ENCODE measurements at regions not wholly inside any gene's neighbourhood (a gene's known extent, or its start where the extent isn't known, plus 50 kb on each side); places are given as distances from the start of the nearest gene placed in this dataset.
"Not testable (repeated sequence)": the region's sequence is repeated elsewhere in the genome, so short reads cannot be mapped to it uniquely, and the experiment has no call there.

DNA sequence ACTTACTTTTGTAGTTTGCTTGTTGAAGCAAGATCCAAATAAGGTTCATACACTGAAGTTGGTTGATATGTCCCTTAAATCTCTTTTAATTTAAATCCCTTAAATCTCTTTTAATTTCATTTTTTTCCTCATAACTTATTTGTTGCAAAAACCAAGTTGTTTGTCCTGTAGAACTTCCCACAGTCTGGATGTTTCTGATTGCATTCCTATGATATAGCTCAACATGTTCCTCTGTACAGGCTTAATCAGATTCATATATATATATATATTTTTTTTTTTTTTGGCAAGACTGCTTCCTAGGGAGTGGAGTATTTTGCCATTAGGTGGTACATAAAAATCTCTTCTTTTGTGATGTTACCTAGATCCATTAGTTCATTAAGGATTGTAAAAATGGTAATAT, 174.9 kb upstream of the MKLN1 start:
- DNase-seq, result no peak

DNA sequence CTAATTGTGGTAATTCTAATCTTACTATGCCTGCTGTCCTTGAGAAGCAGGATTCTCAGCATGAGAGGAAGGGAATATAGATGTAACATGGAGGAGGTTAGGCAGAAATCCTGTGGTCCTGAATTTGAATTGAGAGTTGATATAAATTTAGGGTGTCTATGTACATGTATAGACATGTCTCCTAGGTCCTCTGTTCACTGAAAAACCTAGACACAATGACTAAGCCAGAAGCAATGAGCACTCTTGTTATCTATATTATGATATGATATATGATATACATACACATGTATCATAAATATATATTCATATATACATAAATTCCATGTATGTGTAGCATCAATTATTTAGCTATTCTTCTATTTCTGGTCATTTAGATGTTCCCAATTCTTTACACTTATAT, 173.3 kb upstream of the MKLN1 start:
- no peak for DNase-seq

DNA sequence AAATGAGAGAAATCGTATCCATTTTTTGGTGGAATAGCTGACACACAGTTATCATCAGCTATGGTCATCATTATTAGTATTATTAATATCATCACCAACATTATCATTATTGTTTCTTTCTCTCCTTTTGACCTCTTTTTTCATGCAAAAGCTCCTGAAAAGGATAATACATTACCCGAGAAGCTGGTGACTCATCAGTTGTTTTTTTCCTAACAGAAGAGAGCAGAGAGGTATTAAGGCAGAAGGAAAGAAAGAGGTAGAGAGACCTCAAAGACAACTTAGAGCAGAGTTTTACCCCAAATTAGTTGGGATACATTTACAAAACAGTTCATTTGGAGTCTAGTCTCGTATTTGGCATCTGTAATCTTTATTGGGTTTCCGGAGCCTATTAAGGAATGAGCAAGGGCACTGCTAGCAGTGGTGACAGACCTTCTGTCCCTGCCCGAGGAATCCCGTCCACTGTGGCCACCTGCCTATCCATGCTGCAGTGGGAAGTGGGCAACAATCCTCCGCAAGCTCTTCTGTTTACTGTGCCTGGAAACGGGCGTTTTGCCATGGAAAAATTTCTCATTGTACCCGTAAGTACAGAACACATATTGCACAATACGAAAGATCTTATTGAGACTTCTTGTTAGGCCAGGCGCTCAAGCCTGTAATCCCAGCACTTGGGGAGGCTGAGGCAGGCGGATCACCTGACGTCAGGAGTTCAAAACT, 170.0 kb upstream of the MKLN1 start:
- no peak for DNase-seq

DNA sequence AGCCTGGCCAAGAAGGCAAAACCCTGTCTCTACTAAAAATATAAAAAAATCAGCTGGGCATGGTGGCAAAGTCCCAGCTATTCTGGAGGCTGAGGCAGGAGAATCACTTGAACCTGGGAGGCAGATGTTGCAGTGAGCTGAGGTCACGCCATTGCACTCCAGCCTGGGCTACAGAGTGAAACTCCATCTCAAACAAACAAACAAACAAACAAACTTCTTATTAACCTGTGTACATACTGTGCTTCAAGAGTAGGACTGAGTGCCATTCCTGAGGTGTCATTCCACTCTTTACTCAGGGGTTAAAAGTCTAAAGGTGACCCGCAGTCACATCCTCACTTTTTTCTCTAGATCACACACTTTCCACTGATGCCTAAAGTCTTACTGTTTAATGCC, 169.4 kb upstream of the MKLN1 start:
- not testable (repeated sequence) for DNase-seq

DNA sequence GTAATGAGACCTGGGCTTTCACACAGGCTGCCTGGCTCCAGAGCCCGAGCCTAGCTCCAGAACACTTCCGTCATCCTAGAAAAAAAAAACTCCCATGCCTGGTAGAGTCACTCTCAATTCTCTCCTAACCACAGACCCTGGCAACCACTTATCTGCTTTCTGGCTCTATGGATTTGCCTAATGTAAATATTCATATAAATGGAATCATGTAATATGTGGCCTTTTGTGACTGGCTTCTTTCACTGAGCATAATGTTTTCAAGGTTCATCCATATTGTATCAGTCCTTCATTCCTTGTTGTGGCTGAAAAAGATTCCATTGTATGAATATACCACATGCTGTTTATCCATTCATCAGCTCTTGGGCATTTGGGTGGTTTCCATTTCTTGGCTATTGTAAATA, 167.7 kb upstream of the MKLN1 start:
- DNase-seq, result no peak

GRCh38 chr7:131161103-131161502, 166.6 kb upstream of the MKLN1 start:
- no peak for DNase-seq

GRCh38 chr7:131164025-131164925, 163.4 kb upstream of the MKLN1 start:
- no peak for DNase-seq

DNA sequence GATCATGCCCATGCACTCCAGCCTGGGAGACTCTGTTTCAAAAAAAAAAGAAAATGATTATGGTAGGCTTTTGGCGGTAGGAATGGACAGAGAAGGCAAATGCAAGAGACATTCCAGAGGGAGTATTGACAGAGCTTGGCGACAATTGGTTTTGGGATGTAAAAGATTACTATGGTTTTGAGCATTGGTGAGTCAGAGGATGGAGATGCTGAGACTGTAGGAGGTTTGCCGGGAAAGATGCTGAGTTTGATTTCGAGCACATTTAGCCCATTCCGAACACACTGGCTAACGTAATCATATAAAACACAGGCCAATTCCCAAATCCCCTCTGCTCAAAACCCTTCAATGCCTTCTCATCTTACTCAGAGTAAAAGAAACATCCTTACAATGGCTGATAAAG, 161.6 kb upstream of the MKLN1 start:
- DNase-seq, result no peak

- no peak for DNase-seq
Measured at GRCh38 chr7:131170440-131171271, 157.0 kb upstream of the MKLN1 start.

- DNase-seq, result no peak
Measured at GRCh38 chr7:131173145-131173890, 154.4 kb upstream of the MKLN1 start.

GRCh38 chr7:131174391-131174790, 153.3 kb upstream of the MKLN1 start:
- no peak for DNase-seq

DNA sequence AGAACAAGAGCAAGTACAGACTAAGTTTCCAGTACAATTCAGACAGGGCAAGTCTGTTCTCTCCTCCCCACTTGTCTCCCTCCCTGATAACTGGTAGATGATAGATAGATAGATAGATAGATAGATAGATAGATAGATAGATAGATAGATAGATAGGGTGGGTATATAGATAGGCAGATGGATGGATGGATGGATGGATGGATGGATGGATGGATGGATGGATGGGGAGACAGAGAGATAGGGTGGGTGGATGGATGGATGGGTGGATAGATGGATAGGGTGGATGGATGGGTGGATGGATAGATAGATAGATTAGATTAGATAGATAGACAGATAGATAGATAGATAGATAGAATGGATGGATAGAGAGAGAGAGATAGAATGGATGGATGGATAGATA, 152.8 kb upstream of the MKLN1 start:
- no peak for DNase-seq

GRCh38 chr7:131182446-131183058, 145.1 kb upstream of the MKLN1 start:
- no peak for DNase-seq

DNA sequence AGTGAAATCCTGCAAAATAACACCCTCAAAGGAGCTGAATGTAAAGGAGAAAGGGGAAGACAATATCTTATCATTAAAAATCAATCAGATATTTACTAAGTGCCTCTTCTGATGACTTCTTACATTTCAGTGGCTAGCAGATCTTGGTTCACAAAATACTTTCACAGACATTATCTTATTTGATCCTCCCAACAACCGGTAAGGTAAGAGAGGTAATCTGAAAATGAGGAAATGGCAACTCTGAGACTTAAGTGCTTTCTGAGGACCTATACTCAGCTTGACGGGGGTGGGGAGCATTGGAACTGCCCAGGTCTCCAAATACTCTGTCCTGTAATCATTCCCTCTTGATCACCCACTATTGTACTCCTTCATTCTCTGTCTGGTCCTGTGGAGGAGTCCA, 144.6 kb upstream of the MKLN1 start:
- no peak for DNase-seq

DNA sequence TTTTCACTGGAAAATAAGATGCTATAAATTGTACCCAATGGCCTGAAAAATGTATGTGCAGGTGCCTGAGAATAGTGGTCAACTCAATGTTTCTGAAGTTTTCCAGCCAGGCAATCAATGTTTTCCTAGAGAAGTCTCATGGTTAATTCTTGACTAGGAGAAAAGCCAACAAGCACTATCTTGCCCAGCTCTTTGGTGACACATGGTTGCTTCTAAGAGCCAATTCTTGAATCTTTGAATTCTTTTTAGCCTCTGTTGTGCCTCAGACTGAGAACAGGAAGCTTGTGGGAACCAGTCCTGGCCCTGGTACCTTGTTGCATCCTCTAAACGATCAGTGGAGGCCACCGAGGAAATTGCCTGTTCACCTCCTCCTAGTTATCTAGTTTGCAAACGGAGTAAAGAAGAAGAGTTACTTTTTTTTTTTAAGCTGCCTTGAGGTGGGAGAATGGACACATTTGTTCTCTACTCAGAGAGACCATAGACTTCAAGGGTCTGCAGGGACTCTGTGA, 144.0 kb upstream of the MKLN1 start:
- DNase-seq, result no peak

DNA sequence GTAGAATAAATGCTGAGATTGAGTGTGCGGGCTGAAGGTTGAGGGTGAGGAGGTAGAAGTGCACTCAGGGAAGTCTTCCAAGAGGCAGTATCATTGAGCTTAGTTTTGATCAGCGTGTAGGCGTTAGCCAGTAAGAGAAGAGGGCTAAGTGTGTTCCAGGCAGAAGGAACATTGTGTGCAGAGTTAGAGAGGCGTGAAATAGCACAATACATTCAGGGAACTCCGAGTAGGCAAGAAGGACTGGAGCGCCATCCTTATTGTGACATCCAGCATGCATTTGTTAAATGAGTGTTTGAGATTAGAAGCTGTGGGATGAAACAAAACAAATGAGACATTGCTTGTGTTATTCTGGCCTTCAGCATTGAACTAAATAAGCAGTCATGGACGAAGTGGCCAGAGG, 140.9 kb upstream of the MKLN1 start:
- DNase-seq, result no peak

DNA sequence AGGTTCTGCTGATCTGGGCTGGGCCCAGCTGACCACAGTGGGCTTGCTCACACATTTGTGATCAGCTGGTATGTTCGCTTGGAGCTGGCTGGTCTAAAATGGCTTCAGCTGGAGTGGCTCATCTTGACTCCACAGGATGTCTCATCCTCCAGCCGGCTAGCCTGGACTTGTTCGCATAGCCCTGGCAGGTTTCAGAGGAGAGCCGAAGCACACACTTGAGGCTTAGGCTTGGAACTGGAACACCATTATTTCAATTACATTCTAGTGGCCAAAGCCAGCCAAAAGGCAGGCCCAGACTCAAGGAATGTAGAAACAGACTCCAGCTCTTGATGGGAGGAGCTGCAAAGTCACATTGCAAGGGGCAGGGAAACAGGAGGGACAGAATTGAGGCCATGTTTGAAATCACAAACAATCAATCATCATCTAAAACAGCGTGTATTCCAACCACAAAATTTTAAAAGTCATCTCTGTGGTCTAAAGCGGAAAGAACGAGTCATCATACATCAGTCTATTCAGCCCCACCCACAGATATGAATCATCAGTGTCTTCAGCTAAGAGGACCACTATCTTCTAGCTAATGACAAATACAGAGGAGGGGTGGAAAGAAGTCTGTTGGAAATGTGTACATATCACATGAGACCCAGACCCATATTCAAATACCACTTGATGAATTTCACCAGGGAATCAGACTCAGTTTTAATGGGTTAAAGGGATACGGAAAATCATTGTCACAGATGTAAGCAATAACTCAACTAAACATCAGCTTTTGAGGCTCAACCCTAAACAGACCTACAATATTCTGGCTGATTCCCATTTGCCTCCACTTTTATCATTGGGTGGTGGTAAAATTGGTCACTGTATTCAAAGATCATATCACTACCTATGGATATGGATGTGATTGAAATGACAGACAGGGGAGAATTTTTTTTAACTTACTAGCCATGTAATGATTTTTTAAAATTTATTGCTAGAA, 139.0 kb upstream of the MKLN1 start:
- DNase-seq, result no peak

- no peak for DNase-seq
Measured at GRCh38 chr7:131189488-131189887, 138.2 kb upstream of the MKLN1 start.

DNA sequence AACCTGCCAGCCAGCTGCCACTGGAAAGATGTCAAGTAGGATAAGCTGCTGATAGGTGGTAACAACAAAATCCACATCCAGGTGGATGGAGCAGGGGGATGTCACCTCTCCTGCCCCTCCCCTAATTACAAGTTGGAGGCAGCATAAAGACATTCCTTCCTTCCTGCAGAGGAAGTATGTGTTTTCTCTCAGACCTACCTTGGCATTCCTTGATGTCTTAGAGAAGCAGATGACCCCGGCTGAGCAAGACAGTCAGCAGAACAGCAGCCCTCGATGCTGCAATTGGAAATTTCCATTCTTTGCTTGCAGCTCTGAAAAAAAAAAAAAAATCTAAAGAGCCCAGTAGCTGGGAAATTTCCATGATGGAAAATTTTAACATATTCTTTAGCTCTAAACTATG, 137.5 kb upstream of the MKLN1 start:
- no peak for DNase-seq

GRCh38 chr7:131190581-131190980, 137.1 kb upstream of the MKLN1 start:
- DNase-seq, result no peak

Data from activated gamma-delta T cell (primary cell).